Peyer's patch (tissue), 4 donors: ENCODE measurements at regions not wholly inside any gene's neighbourhood (a gene's known extent, or its start where the extent isn't known, plus 50 kb on each side); places are given as distances from the start of the nearest gene placed in this dataset.

Source experiments
- DNase-seq, 3 donors: peaks; one replicate each; pipeline ENCODE4 v3.0.0-alpha.2; 2017 to 2019
- H3K27ac ChIP-seq, 4 donors: fragments of 200-600 bp; sonication (generic); one replicate each; pipeline ENCODE4 v1.5.1; 2016 to 2019
- H3K27me3 ChIP-seq, 2 donors: fragments of 200-600 bp; sonication (generic); one replicate each; pipeline ENCODE4 v1.5.1; 2019
- H3K36me3 ChIP-seq, 3 donors: fragments of 200-600 bp; sonication (generic); one replicate each; pipeline ENCODE4 v1.5.1; 2016 to 2019
- H3K4me1 ChIP-seq, 4 donors: fragments of 200-600 bp; sonication (generic); one replicate each; pipeline ENCODE4 v1.5.1; 2016 to 2019
- H3K4me3 ChIP-seq, 4 donors: fragments of 200-600 bp; sonication (generic); 1 replicate in 3 of 4; 2 replicates in 1 of 4; pipeline ENCODE4 v1.5.1; 2016 to 2019; ENCODE audit warnings: mild to moderate bottlenecking in 1 of 4
- H3K9me3 ChIP-seq, 4 donors: fragments of 200-600 bp; sonication (generic); one replicate each; pipeline ENCODE4 v1.5.1; 2016 to 2019; ENCODE audit warnings: mild to moderate bottlenecking in 1 of 4
- CTCF ChIP-seq, 6 experiments: fragments of 450-650 bp in 4 of 6; fragments of 200-600 bp in 2 of 6; sonication (generic) in 1 of 6; IDR thresholded peaks; one replicate each; pipeline ENCODE4 v1.5.1; 2017 to 2019; ENCODE audit warnings: antibody characterized with exemption in 6 of 6, mild to moderate bottlenecking in 3 of 6, moderate library complexity in 1 of 6
- POLR2A ChIP-seq, 2 donors: fragments of 450-650 bp; IDR thresholded peaks; one replicate each; pipeline ENCODE4 v1.5.1; 2017; ENCODE audit warnings: antibody characterized with exemption in 2 of 2, mild to moderate bottlenecking in 2 of 2, moderate library complexity in 2 of 2

- Histone ChIP-seq H3K27me3 (no peaks in the 10 kb centered on the region), H3K4me3 (no peak overlapping the region), H3K4me1 (no peaks in the 10 kb centered on the region), H3K36me3 (no peaks in the 10 kb centered on the region), H3K9me3 (peaks cover 0 to 5% (median 0%) of the 10 kb centered on the region in 4 donors), H3K27ac (no peak overlapping the region)
- DNase-seq: no peak
- TF ChIP-seq POLR2A (IDR thresholded peaks at IDR 0.05) (no peak), CTCF (IDR thresholded peaks at IDR 0.05) (no peak)
Measured at GRCh38 chr14:105806568-105806967, 280.2 kb downstream of the TMEM121 start.

GRCh38 chr14:105817971-105818711, 291.8 kb downstream of the TMEM121 start:
- no peaks in the 10 kb centered on the region for H3K27me3 ChIP-seq
- peak in 2 of 3 donors; percentile 71 to 83 for DNase-seq
- TF ChIP-seq CTCF (IDR thresholded peaks at IDR 0.05) (no peak), POLR2A (IDR thresholded peaks at IDR 0.05) (no peak)
- peak overlapping the region in 2 of 4 donors; percentile 60 to 71 for H3K27ac ChIP-seq
- H3K9me3 ChIP-seq: no peaks in the 10 kb centered on the region
- H3K36me3 ChIP-seq: no peaks in the 10 kb centered on the region
- H3K4me3 ChIP-seq: no peak overlapping the region
- no peaks in the 10 kb centered on the region for H3K4me1 ChIP-seq

- no peaks in the 10 kb centered on the region for H3K4me1 ChIP-seq
- no peak overlapping the region for H3K4me3 ChIP-seq
- H3K27me3 ChIP-seq: no peaks in the 10 kb centered on the region
- DNase-seq: no peak
- TF ChIP-seq CTCF (IDR thresholded peaks at IDR 0.05) (no peak), POLR2A (IDR thresholded peaks at IDR 0.05) (no peak)
- H3K36me3 ChIP-seq: no peaks in the 10 kb centered on the region
- H3K27ac ChIP-seq: peak overlapping the region in 2 of 4 donors; percentile 60 to 71
- no peaks in the 10 kb centered on the region for H3K9me3 ChIP-seq
Measured at GRCh38 chr14:105818712-105819005, 292.3 kb downstream of the TMEM121 start.

- H3K36me3 ChIP-seq: no peaks in the 10 kb centered on the region
- DNase-seq: no peak
- no peaks in the 10 kb centered on the region for H3K4me1 ChIP-seq
- no peaks in the 10 kb centered on the region for H3K9me3 ChIP-seq
- TF ChIP-seq CTCF (IDR thresholded peaks at IDR 0.05): no peak
- no peak for TF ChIP-seq POLR2A (IDR thresholded peaks at IDR 0.05)
- H3K27ac ChIP-seq: no peak overlapping the region
- H3K4me3 ChIP-seq: no peak overlapping the region
- H3K27me3 ChIP-seq: no peaks in the 10 kb centered on the region
Measured at GRCh38 chr14:105830171-105830570, 303.8 kb downstream of the TMEM121 start.

- H3K4me1 ChIP-seq: no peaks in the 10 kb centered on the region
- no peak for DNase-seq
- TF ChIP-seq CTCF (IDR thresholded peaks at IDR 0.05) (no peak), POLR2A (IDR thresholded peaks at IDR 0.05) (no peak)
Measured at GRCh38 chr14:105836160-105836559, 309.8 kb downstream of the TMEM121 start.

GRCh38 chr14:105836730-105837129, 310.3 kb downstream of the TMEM121 start:
- Histone ChIP-seq H3K27ac (no peak overlapping the region), H3K4me3 (no peak overlapping the region), H3K36me3 (no peaks in the 10 kb centered on the region), H3K4me1 (no peaks in the 10 kb centered on the region), H3K27me3 (no peaks in the 10 kb centered on the region), H3K9me3 (no peaks in the 10 kb centered on the region)
- DNase-seq: no peak
- TF ChIP-seq POLR2A (IDR thresholded peaks at IDR 0.05) (no peak), CTCF (IDR thresholded peaks at IDR 0.05) (no peak)

More at GRCh38 chr14:105836160-105836559, 309.8 kb downstream of the TMEM121 start:
- Histone ChIP-seq H3K27ac (no peak overlapping the region), H3K36me3 (no peaks in the 10 kb centered on the region), H3K9me3 (no peaks in the 10 kb centered on the region), H3K4me3 (no peak overlapping the region), H3K27me3 (no peaks in the 10 kb centered on the region)
